Transverse colon (tissue), 4 donors: ENCODE measurements at regions not wholly inside any gene's neighbourhood (a gene's known extent, or its start where the extent isn't known, plus 50 kb on each side); places are given as distances from the start of the nearest gene placed in this dataset.
"Not testable (repeated sequence)": the region's sequence is repeated elsewhere in the genome, so short reads cannot be mapped to it uniquely, and the experiment has no call there.

Experiments
- DNase-seq: peaks from one replicate; pipeline ENCODE4 v3.0.0-alpha.2; 2019
- H3K27ac ChIP-seq, 4 donors: fragments of 200-600 bp; sonication (generic); 2 replicates each; pipeline ENCODE4 v1.5.1; 2016 to 2018; ENCODE audit warnings: inconsistent platforms in 4 of 4
- H3K27me3 ChIP-seq: fragments of 200-600 bp; sonication (generic); 2 replicates; pipeline ENCODE4 v1.5.1; 2017; ENCODE audit warnings: inconsistent platforms
- H3K36me3 ChIP-seq, 4 donors: fragments of 200-600 bp; sonication (generic); 2 replicates each; pipeline ENCODE4 v1.5.1; 2017 to 2019; ENCODE audit warnings: inconsistent platforms in 4 of 4
- H3K4me1 ChIP-seq, 4 donors: fragments of 200-600 bp; sonication (generic); 2 replicates each; pipeline ENCODE4 v1.5.1; 2017 to 2020; ENCODE audit warnings: inconsistent platforms in 4 of 4
- H3K4me3 ChIP-seq, 4 donors: fragments of 200-600 bp; sonication (generic); 1 replicate in 1 of 4; 2 replicates in 3 of 4; pipeline versions ENCODE4 v1.5.1 to v1.6.1; 2017 to 2019; ENCODE audit warnings: inconsistent platforms in 4 of 4
- H3K9me3 ChIP-seq, 2 donors: fragments of 200-600 bp; sonication (generic); 2 replicates each; pipeline ENCODE4 v1.5.1; 2017 to 2019; ENCODE audit warnings: inconsistent platforms in 2 of 2
- EP300 ChIP-seq: sonication (generic); formaldehyde crosslinking; IDR thresholded peaks from one replicate; pipeline ENCODE4 v1.6.1; 2017; ENCODE audit warnings: antibody characterized with exemption, low read depth
- POLR2A ChIP-seq: fragments of 450-650 bp; IDR thresholded peaks from one replicate; pipeline ENCODE4 v1.6.1; 2016; ENCODE audit warnings: antibody characterized with exemption, mild to moderate bottlenecking, moderate library complexity
- POLR2AphosphoS5 ChIP-seq, 3 donors: sonication (generic); formaldehyde crosslinking; IDR thresholded peaks; one replicate each; pipeline ENCODE4 v1.6.1; 2016; ENCODE audit warnings: antibody characterized with exemption in 3 of 3
- WGBS, 2 donors: methylation state at CpG; one replicate each; pipeline ENCODE4 v1.1.5; 2018; ENCODE audit warnings: low coverage in 1 of 2; 5-methylcytosine and 5-hydroxymethylcytosine counted together
- in situ Hi-C, 4 donors: fragments of 200-750 bp; cut with MboI; loops; one replicate each; pipeline versions ENCODE4 v1.15.0 to v1.15.1; 2017; ENCODE audit warnings: low sequenced_read_pairs in 3 of 4, low pct_ligation_motif_present in 1 of 4, low pct_unique_long_range_greater_than_20kb in 1 of 4
- intact Hi-C: fragments of 100-400 bp; cut with DNase I; formaldehyde crosslinking; loops from one replicate; pipeline ENCODE4 v1.15.1; 2023; ENCODE audit warnings: low total_unique reads
- TF ChIP-seq, protein P1 (sequence below), 5 experiments: fragments of 200-600 bp in 3 of 5; fragments of 450-650 bp in 2 of 5; sonication (generic) in 3 of 5; IDR thresholded peaks; 1 replicate in 2 of 5; 2 replicates in 3 of 5; pipeline ENCODE4 v1.5.1; 2016 to 2017; ENCODE audit warnings: antibody characterized with exemption in 5 of 5, inconsistent platforms in 3 of 5, mild to moderate bottlenecking in 2 of 5, moderate library complexity in 1 of 5

GRCh38 chr10:71099731-71100361 lies 112.5 kb upstream of the UNC5B start:
- 48% methylated on average over 1 of the region's 1 CpG; no CpG with 5 or more reads in 1 of the 2 donors for WGBS, 2 donors
- intact Hi-C loops: no loop called here
- Histone ChIP-seq H3K4me3 (no peak overlapping the region), H3K4me1 (no peaks in the 10 kb centered on the region), H3K36me3 (no peaks in the 10 kb centered on the region), H3K9me3 (no peaks in the 10 kb centered on the region), H3K27ac (no peak overlapping the region), H3K27me3 (peaks cover 36% of the 10 kb centered on the region)
- in situ Hi-C loops: no loop called here
- DNase-seq: no peak
- TF ChIP-seq POLR2AphosphoS5 (IDR thresholded peaks at IDR 0.05): no peak

- in situ Hi-C loops: no loop called here
- DNase-seq: no peak
- 84 to 89% methylated on average over 3 of the region's 3 CpGs for WGBS, 2 donors
- H3K27ac ChIP-seq: no peak overlapping the region
- peaks cover 19% of the 10 kb centered on the region for H3K27me3 ChIP-seq
- TF ChIP-seq POLR2A: no peak
- TF ChIP-seq, protein P1, sequence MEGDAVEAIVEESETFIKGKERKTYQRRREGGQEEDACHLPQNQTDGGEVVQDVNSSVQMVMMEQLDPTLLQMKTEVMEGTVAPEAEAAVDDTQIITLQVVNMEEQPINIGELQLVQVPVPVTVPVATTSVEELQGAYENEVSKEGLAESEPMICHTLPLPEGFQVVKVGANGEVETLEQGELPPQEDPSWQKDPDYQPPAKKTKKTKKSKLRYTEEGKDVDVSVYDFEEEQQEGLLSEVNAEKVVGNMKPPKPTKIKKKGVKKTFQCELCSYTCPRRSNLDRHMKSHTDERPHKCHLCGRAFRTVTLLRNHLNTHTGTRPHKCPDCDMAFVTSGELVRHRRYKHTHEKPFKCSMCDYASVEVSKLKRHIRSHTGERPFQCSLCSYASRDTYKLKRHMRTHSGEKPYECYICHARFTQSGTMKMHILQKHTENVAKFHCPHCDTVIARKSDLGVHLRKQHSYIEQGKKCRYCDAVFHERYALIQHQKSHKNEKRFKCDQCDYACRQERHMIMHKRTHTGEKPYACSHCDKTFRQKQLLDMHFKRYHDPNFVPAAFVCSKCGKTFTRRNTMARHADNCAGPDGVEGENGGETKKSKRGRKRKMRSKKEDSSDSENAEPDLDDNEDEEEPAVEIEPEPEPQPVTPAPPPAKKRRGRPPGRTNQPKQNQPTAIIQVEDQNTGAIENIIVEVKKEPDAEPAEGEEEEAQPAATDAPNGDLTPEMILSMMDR (IDR thresholded peaks at IDR 0.05): no peak
- no peak for TF ChIP-seq EP300
- TF ChIP-seq POLR2AphosphoS5 (IDR thresholded peaks at IDR 0.05): no peak
- H3K9me3 ChIP-seq: no peaks in the 10 kb centered on the region
- H3K4me1 ChIP-seq: no peaks in the 10 kb centered on the region
- H3K36me3 ChIP-seq: no peaks in the 10 kb centered on the region
- no peak overlapping the region for H3K4me3 ChIP-seq
- intact Hi-C loops: no loop called here
Measured at GRCh38 chr10:71103961-71104360, 108.4 kb upstream of the UNC5B start.

GRCh38 chr10:71106151-71106550 lies 106.2 kb upstream of the UNC5B start:
- H3K27me3 ChIP-seq, H3K36me3 ChIP-seq, H3K4me3 ChIP-seq, H3K4me1 ChIP-seq, DNase-seq, H3K27ac ChIP-seq, intact Hi-C loops, H3K9me3 ChIP-seq, in situ Hi-C loops: not testable (repeated sequence)
- WGBS, 2 donors: 68% methylated on average over 4 of the region's 4 CpGs; no CpG with 5 or more reads in 1 of the 2 donors

GRCh38 chr10:71107117-71107516 lies 105.3 kb upstream of the UNC5B start:
- H3K4me3 ChIP-seq, in situ Hi-C loops: not testable (repeated sequence)
- 85% methylated on average over 7 of the region's 7 CpGs; no CpG with 5 or more reads in 1 of the 2 donors for WGBS, 2 donors

GRCh38 chr10:71108042-71108441 lies 104.3 kb upstream of the UNC5B start:
- H3K9me3 ChIP-seq, in situ Hi-C loops, H3K36me3 ChIP-seq, H3K4me1 ChIP-seq, H3K4me3 ChIP-seq, DNase-seq, intact Hi-C loops, H3K27me3 ChIP-seq, H3K27ac ChIP-seq: not testable (repeated sequence)
- WGBS, 2 donors: 33 to 73% methylated on average over 1 of the region's 1 CpG

More at GRCh38 chr10:71107117-71107516, 105.3 kb upstream of the UNC5B start:
- H3K27ac ChIP-seq, DNase-seq, H3K4me1 ChIP-seq, intact Hi-C loops, H3K36me3 ChIP-seq, H3K9me3 ChIP-seq, H3K27me3 ChIP-seq: not testable (repeated sequence)

GRCh38 chr10:71112138-71112785 lies 100.1 kb upstream of the UNC5B start:
- Histone ChIP-seq H3K9me3 (peaks cover 17 to 21% of the 10 kb centered on the region in 2 donors), H3K4me1 (no peaks in the 10 kb centered on the region), H3K27ac (no peak overlapping the region), H3K36me3 (no peaks in the 10 kb centered on the region), H3K4me3 (no peak overlapping the region), H3K27me3 (peaks cover 15% of the 10 kb centered on the region)
- intact Hi-C loops: no loop called here
- in situ Hi-C loops: no loop called here
- no peak for DNase-seq
- TF ChIP-seq EP300: no peak
- TF ChIP-seq POLR2A: no peak
- TF ChIP-seq POLR2AphosphoS5 (IDR thresholded peaks at IDR 0.05): no peak
- TF ChIP-seq, protein P1 (IDR thresholded peaks at IDR 0.05): no peak
- 73 to 90% methylated on average over 1 to 2 of the region's 2 CpGs for WGBS, 2 donors
